Lower leg skin (tissue), 4 donors: ENCODE measurements at regions not wholly inside any gene's neighbourhood (a gene's known extent, or its start where the extent isn't known, plus 50 kb on each side); places are given as distances from the start of the nearest gene placed in this dataset.

Experiments used
- DNase-seq, 2 donors: peaks; one replicate each; pipeline ENCODE4 v3.0.0-alpha.2; 2019; ENCODE audit warnings: low spot score in 2 of 2
- H3K4me3 ChIP-seq: fragments of 200-600 bp; sonication (generic); 2 replicates; pipeline ENCODE4 v1.5.1; 2017; ENCODE audit warnings: mild to moderate bottlenecking, low read depth; ENCODE audit not compliant: poor library complexity, severe bottlenecking
- POLR2A ChIP-seq, 2 donors: fragments of 450-650 bp; IDR thresholded peaks; one replicate each; pipeline ENCODE4 v1.6.1; 2016 to 2017; ENCODE audit warnings: antibody characterized with exemption in 2 of 2, mild to moderate bottlenecking in 1 of 2, moderate library complexity in 1 of 2
- WGBS, 2 donors: methylation state at CpG; one replicate each; pipeline ENCODE4 v1.1.5; 2018; 5-methylcytosine and 5-hydroxymethylcytosine counted together
- intact Hi-C: fragments of 100-400 bp; cut with DNase I; formaldehyde crosslinking; loops from one replicate; pipeline ENCODE4 v1.15.0; 2023; ENCODE audit warnings: low total_unique reads
- TF ChIP-seq, protein P1 (sequence below), 3 donors: fragments of 450-650 bp; IDR thresholded peaks; one replicate each; pipeline ENCODE4 v1.5.1; 2016; ENCODE audit warnings: antibody characterized with exemption in 3 of 3, mild to moderate bottlenecking in 3 of 3, moderate library complexity in 2 of 3

DNA sequence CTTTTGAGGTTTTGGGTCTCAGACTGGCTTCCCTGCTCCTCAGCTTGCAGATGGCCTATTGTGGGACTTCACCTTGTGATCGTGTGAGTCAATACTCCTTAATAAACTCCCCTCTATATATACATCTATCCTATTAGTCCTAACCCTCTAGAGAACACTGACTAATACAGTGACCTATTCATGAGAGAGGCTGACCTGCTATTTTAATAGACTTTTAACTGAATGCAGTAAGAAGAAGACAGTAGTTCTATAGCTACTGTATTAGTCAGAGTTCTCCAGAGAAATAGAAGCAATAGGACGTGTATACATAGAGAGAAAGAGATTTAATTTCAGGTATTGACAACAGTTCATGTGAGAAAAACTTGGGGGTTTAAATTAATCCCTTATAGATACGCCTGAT lies 53.3 kb upstream of the SMLR1 start:
- intact Hi-C loops, result no loop called here
- 83 to 91% methylated on average over 3 of the region's 3 CpGs for WGBS, 2 donors

DNA sequence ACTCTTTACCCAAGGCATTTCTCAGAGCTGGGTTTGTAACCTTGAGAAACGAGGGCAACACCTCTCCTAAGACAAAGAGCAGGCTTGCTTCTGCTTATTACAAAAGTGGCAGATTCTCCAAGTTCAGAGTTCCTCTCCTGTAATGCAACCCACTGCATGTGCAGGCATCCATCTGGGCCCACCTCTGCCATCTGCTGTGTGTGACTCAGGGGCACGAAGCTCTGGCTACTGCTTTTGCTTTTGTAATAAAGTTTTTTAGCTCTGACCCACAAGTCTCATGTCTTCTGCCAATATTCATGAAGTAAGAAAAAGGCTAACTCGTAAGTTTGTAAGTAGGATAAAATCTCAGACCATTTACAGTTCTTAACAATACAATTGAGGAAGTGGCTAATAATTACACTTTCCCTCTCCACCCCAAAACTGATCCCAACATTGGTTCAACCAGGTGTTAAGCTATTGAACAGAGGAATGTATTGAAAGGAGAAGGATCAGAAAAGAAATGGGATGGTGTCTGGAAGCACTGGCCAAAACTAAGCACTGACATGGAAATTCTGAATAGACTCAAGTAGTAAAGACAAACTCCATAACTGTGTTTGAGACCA lies 51.7 kb upstream of the SMLR1 start:
- TF ChIP-seq, protein P1, sequence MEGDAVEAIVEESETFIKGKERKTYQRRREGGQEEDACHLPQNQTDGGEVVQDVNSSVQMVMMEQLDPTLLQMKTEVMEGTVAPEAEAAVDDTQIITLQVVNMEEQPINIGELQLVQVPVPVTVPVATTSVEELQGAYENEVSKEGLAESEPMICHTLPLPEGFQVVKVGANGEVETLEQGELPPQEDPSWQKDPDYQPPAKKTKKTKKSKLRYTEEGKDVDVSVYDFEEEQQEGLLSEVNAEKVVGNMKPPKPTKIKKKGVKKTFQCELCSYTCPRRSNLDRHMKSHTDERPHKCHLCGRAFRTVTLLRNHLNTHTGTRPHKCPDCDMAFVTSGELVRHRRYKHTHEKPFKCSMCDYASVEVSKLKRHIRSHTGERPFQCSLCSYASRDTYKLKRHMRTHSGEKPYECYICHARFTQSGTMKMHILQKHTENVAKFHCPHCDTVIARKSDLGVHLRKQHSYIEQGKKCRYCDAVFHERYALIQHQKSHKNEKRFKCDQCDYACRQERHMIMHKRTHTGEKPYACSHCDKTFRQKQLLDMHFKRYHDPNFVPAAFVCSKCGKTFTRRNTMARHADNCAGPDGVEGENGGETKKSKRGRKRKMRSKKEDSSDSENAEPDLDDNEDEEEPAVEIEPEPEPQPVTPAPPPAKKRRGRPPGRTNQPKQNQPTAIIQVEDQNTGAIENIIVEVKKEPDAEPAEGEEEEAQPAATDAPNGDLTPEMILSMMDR (IDR thresholded peaks at IDR 0.05), result no peak
- no peak for TF ChIP-seq POLR2A (IDR thresholded peaks at IDR 0.05)
- 42 to 71% methylated on average over 3 of the region's 3 CpGs for WGBS, 2 donors
- intact Hi-C loops, result no loop called here
- no peak for DNase-seq
- no peak overlapping the region for H3K4me3 ChIP-seq

More for the DNA sequence above, 53.3 kb upstream of the SMLR1 start:
- no peak for DNase-seq
- H3K4me3 ChIP-seq, result no peak overlapping the region
- TF ChIP-seq, protein P1 (IDR thresholded peaks at IDR 0.05), result no peak
- no peak for TF ChIP-seq POLR2A (IDR thresholded peaks at IDR 0.05)

DNA sequence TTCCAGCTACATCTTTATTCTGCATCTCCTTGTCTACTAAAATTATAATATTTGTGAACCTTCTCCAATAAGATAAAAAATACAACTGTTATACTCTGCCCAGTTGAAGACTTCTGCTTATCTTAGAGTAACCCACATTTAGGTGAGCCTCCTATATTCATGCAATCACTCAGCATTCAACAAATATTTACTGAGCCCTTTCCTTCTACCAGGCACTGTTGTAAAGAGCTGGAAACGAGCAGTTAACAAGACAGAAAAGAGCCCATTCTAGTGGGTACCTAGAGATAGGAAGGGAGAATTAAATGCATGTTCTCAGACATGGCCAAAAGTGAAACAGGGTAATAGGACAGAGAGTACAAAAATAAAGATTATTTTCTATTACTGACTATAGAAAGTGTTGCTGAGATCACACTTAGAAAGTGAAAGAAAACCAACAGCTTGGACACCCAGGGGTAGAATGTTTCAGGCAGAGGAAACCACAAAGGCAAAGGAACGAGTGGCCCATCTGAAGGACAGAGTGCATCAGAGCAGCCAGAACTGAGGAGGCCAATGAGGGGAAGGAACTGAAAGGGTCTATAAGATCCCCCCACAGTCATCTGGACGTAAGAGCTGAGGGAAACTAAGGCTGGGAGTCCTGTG lies 50.8 kb upstream of the SMLR1 start:
- TF ChIP-seq POLR2A (IDR thresholded peaks at IDR 0.05), result no peak
- no peak overlapping the region for H3K4me3 ChIP-seq
- 49 to 72% methylated on average over 3 of the region's 3 CpGs for WGBS, 2 donors
- intact Hi-C loops, result no loop called here
- DNase-seq, result no peak
